ENCODE measurements at regions not wholly inside any gene's neighbourhood (a gene's known extent, or its start where the extent isn't known, plus 50 kb on each side); places are given as distances from the start of the nearest gene placed in this dataset.

GRCh38 chr7:81648716-81649115 is 121.1 kb downstream of the HGF start:
- DNase-seq, result no peak

DNA sequence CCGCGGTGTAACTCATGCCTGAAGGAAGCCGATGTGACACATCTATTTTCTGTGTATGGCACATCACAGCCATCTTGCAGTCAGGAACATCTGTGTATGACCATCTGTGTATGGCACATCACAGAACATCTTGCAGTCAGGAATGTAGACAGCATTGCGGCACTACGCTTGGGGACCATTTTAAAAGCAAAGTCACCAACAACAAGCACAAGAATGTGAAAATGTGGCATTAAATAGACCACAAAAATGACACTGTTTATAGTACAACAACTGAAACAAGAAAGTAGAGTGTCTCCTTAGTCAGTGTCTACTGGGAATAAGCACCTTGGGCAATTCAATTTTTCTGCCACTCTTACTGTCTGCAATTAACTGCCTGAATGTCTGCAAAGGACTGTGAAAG is 124.4 kb downstream of the HGF start:
- DNase-seq, result no peak

DNA sequence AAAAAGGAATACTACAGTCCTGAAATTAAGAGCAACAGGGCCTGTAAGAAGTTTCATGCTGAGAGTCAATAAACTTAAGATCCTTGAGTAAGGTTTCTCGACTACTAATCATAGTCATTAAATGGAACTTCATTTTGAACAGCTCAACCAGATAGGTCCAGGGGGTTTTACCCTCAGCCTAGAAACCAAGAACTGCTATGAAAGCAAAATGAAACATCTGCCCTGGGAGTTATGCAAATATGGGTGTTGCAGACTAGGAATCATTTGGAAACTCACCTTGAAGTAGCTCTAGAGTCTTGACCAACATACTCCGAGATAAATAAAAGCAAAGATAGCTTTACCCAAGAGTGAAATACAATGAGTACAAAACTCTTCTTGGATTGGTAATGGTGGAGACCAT is 128.0 kb downstream of the HGF start:
- no peak for DNase-seq

DNA sequence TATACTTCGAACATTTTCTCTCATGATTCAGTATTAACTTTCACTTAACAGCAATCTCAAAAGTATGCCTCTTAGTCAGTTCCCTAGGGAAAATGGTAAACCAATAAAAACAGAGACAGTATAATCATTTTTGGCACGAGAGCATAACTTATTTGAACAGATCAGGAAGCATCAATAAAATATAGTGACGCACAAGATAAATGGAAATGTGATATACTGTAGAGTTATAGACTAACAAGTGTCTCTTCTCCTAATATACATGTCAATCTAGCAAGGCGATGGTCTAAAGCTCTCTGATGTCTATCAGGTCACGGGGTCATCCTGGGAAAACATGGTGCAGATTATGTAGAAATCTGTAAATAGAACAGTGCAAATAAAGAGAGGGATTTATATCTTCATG is 131.6 kb downstream of the HGF start:
- no peak for DNase-seq

- DNase-seq, result no peak
Measured at GRCh38 chr7:81637534-81637933, 132.3 kb downstream of the HGF start.

DNA sequence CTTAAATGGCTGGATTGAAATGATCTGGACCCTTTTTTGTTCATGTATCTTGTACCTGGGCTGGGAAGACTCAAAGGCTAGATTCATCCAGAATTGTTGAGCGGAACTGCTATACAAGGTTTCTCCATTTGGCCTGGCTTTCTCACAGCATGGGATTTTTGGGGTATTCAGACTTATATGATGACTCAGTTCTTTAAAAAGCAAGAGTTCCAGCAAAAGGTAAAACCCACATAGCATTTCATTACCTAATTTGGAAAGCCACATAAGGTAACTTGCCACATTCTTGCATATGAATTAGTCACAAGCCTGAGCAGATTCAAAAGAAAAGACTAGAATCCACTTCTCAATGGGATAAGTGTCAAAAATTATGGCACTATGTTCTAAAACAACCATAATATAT is 137.4 kb downstream of the HGF start:
- no peak for DNase-seq

GRCh38 chr7:81630600-81630999 is 139.2 kb downstream of the HGF start:
- no peak for DNase-seq

DNA sequence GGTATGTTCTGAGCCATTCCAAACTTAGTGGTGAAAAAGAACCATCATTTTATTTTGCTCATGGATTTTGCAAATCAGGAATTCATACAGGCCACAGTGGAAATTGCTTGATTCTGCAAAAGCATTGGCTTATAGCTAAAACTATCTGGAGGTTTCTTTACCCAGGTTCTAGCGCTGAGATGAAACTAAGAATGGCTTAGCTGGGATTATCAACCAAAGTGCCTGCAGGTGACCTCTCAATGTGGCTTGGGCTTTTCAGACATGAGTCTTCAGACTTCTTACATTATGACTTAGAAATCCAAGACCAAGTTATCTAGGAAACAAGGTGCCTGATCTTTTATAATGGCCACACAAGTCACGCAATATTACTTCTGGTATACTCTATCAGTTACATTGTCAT is 140.1 kb downstream of the HGF start:
- DNase-seq, result no peak

DNA sequence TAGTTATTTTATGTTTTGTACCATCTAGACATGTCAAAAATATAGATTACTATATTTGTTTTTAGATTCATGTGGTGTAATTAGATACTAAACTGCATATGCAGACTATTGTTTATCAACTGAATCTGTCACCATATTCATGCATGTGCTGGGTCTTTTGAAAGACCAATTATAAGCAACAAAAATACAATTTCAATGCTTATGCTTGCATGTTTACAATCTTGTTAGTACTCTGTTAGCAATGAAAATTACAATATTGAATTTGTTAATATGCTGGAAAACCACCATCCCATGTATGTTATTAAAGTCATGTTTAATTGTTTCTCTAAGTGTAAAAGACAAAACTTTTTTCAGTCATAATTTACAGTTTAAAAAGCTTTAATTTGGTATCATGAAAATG is 140.9 kb downstream of the HGF start:
- DNase-seq, result no peak

DNA sequence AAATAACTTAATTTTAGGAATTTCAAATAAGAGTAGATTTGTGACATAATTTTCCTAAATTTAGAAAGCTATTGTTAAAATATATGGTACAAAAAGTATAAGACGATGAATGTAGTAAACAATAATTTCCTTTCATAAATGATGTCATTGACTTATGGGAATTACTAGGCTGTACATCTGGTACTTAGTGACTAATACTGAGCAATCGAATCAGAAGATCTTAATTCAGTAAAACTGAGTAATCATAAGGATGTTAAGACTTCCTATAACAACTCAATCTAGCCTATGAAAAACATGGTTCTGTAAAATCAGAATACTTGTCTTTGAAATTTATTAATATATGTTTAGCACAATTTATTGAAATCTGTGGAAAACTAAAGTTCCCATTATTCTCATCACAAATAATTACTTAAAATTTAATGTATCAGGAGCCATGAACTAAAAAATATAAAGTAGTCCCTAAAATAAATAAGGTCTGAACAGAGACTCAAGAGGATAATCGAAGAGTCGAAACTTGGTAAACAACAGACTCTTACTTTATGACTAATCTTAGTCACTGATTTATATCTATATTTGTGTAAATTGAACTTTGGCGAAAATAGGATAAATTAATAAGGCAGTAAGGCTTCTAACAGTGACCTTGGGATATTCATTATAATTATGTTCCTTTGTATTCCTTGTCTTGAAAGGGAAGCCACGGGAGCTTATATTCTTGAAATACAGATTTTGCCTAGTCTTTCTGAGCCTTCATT is 142.1 kb downstream of the HGF start:
- DNase-seq, result no peak

GRCh38 chr7:81626008-81626407 is 143.8 kb downstream of the HGF start:
- DNase-seq, result no peak

DNA sequence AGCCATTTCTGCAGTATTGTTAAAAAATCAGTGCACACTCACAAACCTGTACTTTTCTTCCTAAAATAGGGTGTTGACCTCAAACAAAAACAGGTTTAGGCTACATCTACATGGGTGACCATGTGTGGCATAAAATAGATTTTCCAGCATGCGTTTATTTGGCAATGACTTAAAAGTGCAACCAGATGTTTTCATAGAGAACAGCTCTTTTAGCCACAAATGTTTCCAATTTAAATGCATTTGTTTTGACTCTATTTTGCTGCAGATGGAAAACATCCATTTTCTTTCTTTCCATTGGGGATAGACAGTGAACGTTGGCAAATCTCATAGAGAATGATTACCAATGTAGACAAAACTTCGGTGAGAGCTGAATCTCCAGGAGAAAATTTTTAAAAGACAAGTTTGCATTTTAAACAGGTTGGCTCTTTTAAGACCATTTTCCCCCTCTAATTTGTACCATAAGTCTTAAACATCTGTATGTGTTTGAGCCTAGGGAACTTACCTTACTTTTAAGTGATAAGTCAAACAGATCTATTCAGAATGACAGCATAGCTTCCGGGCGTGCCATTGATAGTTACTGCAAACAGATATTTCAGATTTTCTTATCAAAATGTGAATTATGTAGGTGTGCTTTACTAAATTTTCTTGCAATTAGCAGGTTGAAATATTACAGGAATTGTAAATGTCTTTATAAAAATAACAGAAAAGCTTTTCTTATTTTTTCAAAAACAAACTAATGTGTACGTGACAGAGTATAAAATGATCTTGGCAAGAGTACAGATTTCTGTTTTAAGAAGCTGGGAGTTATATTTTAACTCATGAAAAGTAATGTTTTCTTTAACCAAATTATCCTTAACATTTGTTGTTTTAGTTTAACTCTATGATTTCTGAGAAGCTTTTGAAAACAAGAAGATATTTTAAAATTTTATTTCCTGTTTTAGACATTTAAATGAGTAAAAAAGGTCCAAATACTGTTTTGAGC is 144.9 kb downstream of the HGF start:
- no peak for DNase-seq

DNA sequence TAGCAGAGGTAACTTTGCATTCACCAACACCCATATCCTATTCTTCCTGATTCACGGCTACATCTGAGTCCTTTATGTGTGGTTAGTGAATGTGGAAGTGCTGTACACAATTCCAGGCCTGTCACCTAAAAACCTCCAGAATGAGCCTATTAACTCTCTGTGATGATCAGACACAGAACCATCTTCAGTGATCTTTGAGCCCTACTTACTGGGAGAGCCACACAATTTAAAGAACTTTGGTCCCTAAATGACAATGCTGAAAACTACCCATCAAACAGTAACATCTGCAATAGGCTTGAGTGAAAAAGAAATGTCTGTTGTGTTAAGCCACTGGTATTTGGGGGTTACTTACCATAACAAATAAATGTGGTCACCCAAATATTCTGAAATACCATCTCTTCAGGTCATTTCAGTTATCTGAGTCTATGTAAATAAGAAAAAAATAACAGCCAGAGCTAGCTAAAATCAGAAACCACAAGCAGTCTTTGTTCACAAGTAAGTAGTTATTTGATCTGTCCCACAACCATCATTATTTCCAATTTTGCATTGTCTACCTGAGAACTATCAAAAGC is 145.7 kb downstream of the HGF start:
- DNase-seq, result no peak

- no peak for DNase-seq
Measured at GRCh38 chr7:81623251-81623855, 146.5 kb downstream of the HGF start.

GRCh38 chr7:81621893-81622292 is 148.0 kb downstream of the HGF start:
- no peak for DNase-seq

DNA sequence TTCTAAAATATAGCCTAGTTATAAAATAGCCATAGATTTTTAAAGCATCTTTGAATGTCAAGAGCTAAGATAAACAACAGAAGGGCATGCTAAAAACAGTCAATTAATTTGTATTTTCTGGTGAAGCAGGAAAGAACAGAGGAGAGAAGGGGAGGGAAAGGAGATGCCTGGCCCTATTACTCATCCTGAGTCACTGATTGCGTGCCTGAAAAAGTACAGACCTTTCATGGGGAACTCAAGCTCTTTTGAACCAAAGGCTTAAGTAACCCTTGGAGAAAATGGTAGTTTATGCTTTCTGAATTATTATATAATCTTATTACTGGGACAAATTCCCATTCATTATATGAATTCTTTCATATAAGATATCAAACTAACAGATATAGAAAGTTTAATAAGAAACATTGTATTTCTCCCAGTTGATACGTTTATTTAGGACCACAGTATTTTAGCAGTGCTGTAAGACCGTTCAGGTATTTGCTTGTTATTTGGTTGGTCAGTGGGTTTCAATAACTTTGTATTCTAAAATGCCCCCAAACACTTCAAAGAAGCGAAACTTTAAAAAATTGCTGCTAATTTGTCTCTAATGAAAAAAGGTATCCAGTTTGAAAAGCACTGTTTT is 151.3 kb downstream of the HGF start:
- no peak for DNase-seq

DNA sequence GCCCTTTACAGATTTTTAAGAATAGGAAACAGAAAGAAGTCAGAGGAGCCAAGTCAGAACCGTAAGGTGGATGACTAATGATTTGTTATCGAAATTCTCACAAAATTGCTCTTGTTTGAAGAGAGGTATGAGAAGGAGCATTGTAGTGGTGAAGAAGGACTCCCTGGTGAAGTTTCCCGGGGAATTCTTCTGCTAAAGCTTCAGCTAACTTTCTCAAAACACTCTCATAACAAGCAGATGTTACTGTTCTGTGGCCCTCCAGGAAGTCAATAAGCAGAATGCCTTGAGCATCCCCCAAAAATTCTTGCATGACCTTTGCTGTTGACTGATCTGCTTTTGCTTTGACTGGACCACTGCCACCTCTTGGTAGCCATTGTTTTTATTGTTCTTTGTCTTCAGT is 152.9 kb downstream of the HGF start:
- DNase-seq, result no peak

DNA sequence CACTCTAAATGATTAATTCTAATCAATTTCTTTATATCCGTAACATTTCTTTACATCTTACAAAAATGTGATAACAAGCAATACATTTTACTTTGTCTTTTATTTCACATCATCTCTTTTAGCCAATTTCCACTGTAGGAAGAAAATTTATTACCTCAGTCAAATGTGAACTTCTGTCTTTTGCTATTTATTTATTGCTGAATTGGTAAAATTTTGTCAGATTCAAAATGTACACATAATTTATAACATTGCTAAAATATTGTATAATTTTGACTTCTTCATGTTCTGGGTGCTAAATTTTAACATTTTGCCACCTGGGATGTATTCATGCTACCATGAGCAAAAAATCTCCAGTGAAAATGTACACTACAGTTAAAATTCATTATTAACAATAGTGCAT is 158.0 kb downstream of the HGF start:
- no peak for DNase-seq

- DNase-seq, result no peak
Measured at GRCh38 chr7:81611040-81611439, 158.8 kb downstream of the HGF start.

DNA sequence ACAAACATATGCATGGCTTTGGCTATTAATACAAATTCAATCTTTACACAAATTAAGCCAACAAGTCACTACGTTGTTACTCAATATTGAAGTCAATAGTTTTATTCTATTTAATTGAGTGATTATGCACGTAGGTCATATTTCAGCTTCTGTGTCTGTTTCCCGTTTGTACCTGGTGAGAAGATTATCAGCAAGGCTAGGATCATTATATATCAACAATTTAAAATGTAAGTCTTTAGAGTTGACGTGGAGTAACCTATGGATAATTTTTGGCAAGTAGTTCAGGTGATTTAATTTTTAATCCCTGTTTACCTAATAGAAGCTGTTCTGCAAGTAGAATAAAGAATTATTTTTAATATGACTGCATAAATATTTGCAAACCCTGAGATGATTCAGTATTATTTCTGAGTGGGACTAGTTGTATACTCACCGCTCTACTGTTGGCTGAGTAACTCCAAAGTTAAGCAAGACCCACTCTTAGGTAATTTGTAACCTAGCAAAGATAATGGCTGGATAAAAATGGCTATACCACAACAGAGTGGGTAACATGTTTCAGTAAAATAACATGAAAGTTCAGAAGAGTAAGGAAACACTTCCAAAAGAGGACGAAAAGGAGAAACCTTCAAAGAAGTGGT is 161.0 kb downstream of the HGF start:
- DNase-seq, result no peak

DNA sequence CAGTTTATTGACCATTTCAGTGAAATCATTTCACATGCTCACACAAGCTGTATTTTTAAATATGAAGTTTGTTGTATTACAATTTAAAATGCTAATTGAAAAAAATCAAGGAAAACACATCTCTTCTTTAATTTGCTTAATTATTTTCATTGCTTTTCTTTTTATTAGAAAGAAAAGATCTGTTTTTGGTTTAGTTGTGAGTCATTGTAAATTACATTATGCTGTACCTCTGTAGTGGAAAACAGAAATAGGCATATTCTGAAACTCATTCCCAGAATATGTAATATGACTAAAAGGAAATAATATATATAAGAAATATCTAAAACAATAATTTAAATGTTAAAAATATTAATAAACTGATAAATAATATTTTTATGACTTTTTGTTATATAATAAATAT is 161.9 kb downstream of the HGF start:
- DNase-seq, result no peak

- no peak for DNase-seq
Measured at GRCh38 chr7:81606078-81606863, 163.6 kb downstream of the HGF start.

Measured in NCI-H524 treated with DMSO at 0.1 percent for 48 hours (cell line).